GM12878 (cell line): ENCODE measurements at regions not wholly inside any gene's neighbourhood (a gene's known extent, or its start where the extent isn't known, plus 50 kb on each side); places are given as distances from the start of the nearest gene placed in this dataset.

Source experiments
- BCL3 ChIP-seq: IDR thresholded peaks from 2 replicates; pipeline ENCODE4 v1.6.1; 2011; ENCODE audit warnings: borderline replicate concordance, low read depth, mild to moderate bottlenecking, moderate library complexity, low read length; ENCODE audit not compliant: insufficient read depth, poor library complexity, severe bottlenecking
- CBFB ChIP-seq: IDR thresholded peaks from 2 replicates; pipeline ENCODE4 v1.6.1; 2016; ENCODE audit warnings: antibody characterized with exemption, low read depth
- CBX5 ChIP-seq: sonication (generic); IDR thresholded peaks from 2 replicates; pipeline ENCODE4 v1.6.1; 2016; ENCODE audit warnings: low read depth, moderate library complexity, mild to moderate bottlenecking, inconsistent platforms
- CEBPB ChIP-seq, 2 experiments: fragments of 150-350 bp in 1 of 2; IDR thresholded peaks; 2 replicates each; pipeline ENCODE4 v1.6.1; 2012 to 2014; ENCODE audit warnings: low read depth in 2 of 2, low read length in 2 of 2, borderline replicate concordance in 1 of 2, inconsistent platforms in 1 of 2
- EP300 ChIP-seq, 2 experiments: fragments of 150-350 bp in 1 of 2; IDR thresholded peaks; 2 replicates each; pipeline ENCODE4 v1.6.1; 2011 to 2012; ENCODE audit warnings: low read depth in 2 of 2, low read length in 2 of 2, borderline replicate concordance in 1 of 2, improper control_type of control experiment in 1 of 2, inconsistent platforms in 1 of 2; ENCODE audit not compliant: control insufficient read depth in 1 of 2
- FOS ChIP-seq: IDR thresholded peaks from 3 replicates; pipeline ENCODE4 v1.6.1; 2011; ENCODE audit warnings: borderline replicate concordance; ENCODE audit not compliant: insufficient read length; ENCODE audit errors: extremely low read depth
- IKZF2 ChIP-seq, 2 experiments: fragments of 450-650 bp; IDR thresholded peaks; 2 replicates each; pipeline ENCODE4 v1.6.1; 2017; ENCODE audit warnings: mild to moderate bottlenecking in 2 of 2, moderate library complexity in 2 of 2
- IRF3 ChIP-seq: fragments of 450-650 bp; IDR thresholded peaks from 2 replicates; pipeline ENCODE4 v1.6.1; 2014; ENCODE audit warnings: mild to moderate bottlenecking
- JUND ChIP-seq: IDR thresholded peaks from 2 replicates; pipeline ENCODE4 v1.6.1; 2012; ENCODE audit warnings: low read depth, mild to moderate bottlenecking, low read length, improper control_type of control experiment, moderate library complexity
- MTA2 ChIP-seq: fragments of 450-650 bp; IDR thresholded peaks from 2 replicates; pipeline ENCODE4 v1.6.1; 2016; ENCODE audit warnings: low read depth, mild to moderate bottlenecking, moderate library complexity
- NBN ChIP-seq: fragments of 450-650 bp; IDR thresholded peaks from 2 replicates; pipeline ENCODE4 v1.6.1; 2016
- POLR2AphosphoS5 ChIP-seq: IDR thresholded peaks from 2 replicates; pipeline ENCODE4 v1.6.1; 2011; ENCODE audit warnings: mild to moderate bottlenecking, low read length, inconsistent platforms
- RELB ChIP-seq: fragments of 450-650 bp; IDR thresholded peaks from 2 replicates; pipeline ENCODE4 v1.6.1; 2017; ENCODE audit warnings: low read depth, mild to moderate bottlenecking, moderate library complexity
- RFX5 ChIP-seq: IDR thresholded peaks from 2 replicates; pipeline ENCODE4 v1.6.1; 2011; ENCODE audit warnings: low read depth, low read length, improper control_type of control experiment
- SP1 ChIP-seq: IDR thresholded peaks from one replicate; pipeline ENCODE4 v1.6.1; 2011; ENCODE audit warnings: low read depth, low read length
- SREBF1 ChIP-seq: IDR thresholded peaks from 2 replicates; pipeline ENCODE4 v1.6.1; 2012; ENCODE audit warnings: mild to moderate bottlenecking, low read length

- peak; percentile 96 for TF ChIP-seq BCL3
- peak; percentile 39; the same call in 1 of the 2 replicates for TF ChIP-seq JUND
- TF ChIP-seq CBFB = peak; percentile 79
- no peak for TF ChIP-seq FOS
- no peak for TF ChIP-seq IRF3
- peak; percentile 96 for TF ChIP-seq NBN
- TF ChIP-seq IKZF2 (IDR thresholded peaks at IDR 0.05) = peak; percentile 99
- TF ChIP-seq RFX5 = no peak
- TF ChIP-seq SP1 = peak; percentile 38
- TF ChIP-seq POLR2AphosphoS5 = peak; percentile 47; the same call in 1 of the 2 replicates
- peak; percentile 89; a peak in 3 of 4 replicates for TF ChIP-seq EP300 (IDR thresholded peaks at IDR 0.05; ENCODE audit: borderline replicate concordance in 1 of 2, control insufficient read depth in 1 of 2, low read depth in 2 of 2, low read length in 2 of 2)
- TF ChIP-seq MTA2 = peak; percentile 99
- peak in 1 of 2 experiments; percentile 90; a peak in 1 of 4 replicates for TF ChIP-seq CEBPB (IDR thresholded peaks at IDR 0.05; ENCODE audit: borderline replicate concordance in 1 of 2, low read depth in 2 of 2, low read length in 2 of 2)
- peak; percentile 97 for TF ChIP-seq RELB
- TF ChIP-seq CBX5 = peak; percentile 93; the same call in 1 of the 2 replicates
- no peak for TF ChIP-seq SREBF1
Observed at GRCh38 chrX:109270580-109271484, 211.1 kb downstream of the GUCY2F start (continued).
